H1 (cell line): ENCODE measurements at regions not wholly inside any gene's neighbourhood (a gene's known extent, or its start where the extent isn't known, plus 50 kb on each side); places are given as distances from the start of the nearest gene placed in this dataset.

Experiments used
- CTCF ChIA-PET: fragments of 300-600 bp; sonication (Branson Sonifier 250); formaldehyde crosslinking; loops from one replicate; lab custom pipeline; 2021; ENCODE audit not compliant: partially characterized antibody; lab: Charles Lee
- POLR2A ChIA-PET: fragments of 300-600 bp; sonication (Branson Sonifier 250); formaldehyde crosslinking; loops from one replicate; lab custom pipeline; 2021; ENCODE audit warnings: inconsistent platforms; ENCODE audit not compliant: partially characterized antibody; lab: Charles Lee
- DNase-seq, 2 experiments: peaks; one replicate each; pipeline versions ENCODE4 v3.0.0 to v3.0.0-alpha.2; 2010 to 2022; ENCODE audit warnings: low spot score in 2 of 2, low read depth in 1 of 2, mixed read lengths in 1 of 2
- FAIRE-seq: peaks from 2 replicates; lab custom pipeline; 2011; peaks lifted over from hg19 to GRCh38; lab: Jason Lieb, UNC
- H2AFZ ChIP-seq: 2 replicates; pipeline ENCODE4 v1.8.1; 2012; ENCODE audit warnings: low read length, inconsistent platforms
- H2AK5ac ChIP-seq: 2 replicates; pipeline ENCODE4 v1.6.1; 2013; ENCODE audit warnings: low read depth, low read length
- H2BK120ac ChIP-seq: replicated peaks from 2 replicates; pipeline ENCODE3; 2013; ENCODE audit warnings: low read depth, low read length, inconsistent platforms
- H2BK12ac ChIP-seq: 2 replicates; pipeline ENCODE4 v1.6.1; 2013; ENCODE audit warnings: low read depth, low read length
- H2BK15ac ChIP-seq: 2 replicates; pipeline ENCODE4 v1.6.1; 2013; ENCODE audit warnings: low read length
- H2BK20ac ChIP-seq: 2 replicates; pipeline ENCODE4 v1.6.1; 2013; ENCODE audit warnings: low read length
- H2BK5ac ChIP-seq: 2 replicates; pipeline ENCODE4 v1.6.1; 2013; ENCODE audit warnings: low read depth, low read length
- H3K14ac ChIP-seq: 2 replicates; pipeline ENCODE4 v1.6.1; 2013; ENCODE audit warnings: inconsistent platforms; ENCODE audit not compliant: insufficient read length
- H3K18ac ChIP-seq: 2 replicates; pipeline ENCODE4 v1.6.1; 2013; ENCODE audit warnings: low read length; ENCODE audit errors: extremely low read depth
- H3K23ac ChIP-seq: 2 replicates; pipeline ENCODE4 v1.6.1; 2013; ENCODE audit warnings: inconsistent platforms; ENCODE audit not compliant: insufficient read length
- H3K23me2 ChIP-seq: 2 replicates; pipeline ENCODE4 v1.6.1; 2013; ENCODE audit warnings: low read depth, low read length
- H3K27ac ChIP-seq: 2 replicates; pipeline ENCODE4 v1.6.1; 2011; ENCODE audit warnings: low read depth, low read length, inconsistent platforms
- H3K27me3 ChIP-seq, 4 experiments: replicated peaks in 1 of 4; 1 replicate in 1 of 4; 2 replicates in 3 of 4; pipeline versions ENCODE4 v1.6.1 to v1.8.1; 2011 to 2013; ENCODE audit warnings: low read length in 3 of 4, mild to moderate bottlenecking in 3 of 4, inconsistent platforms in 2 of 4, mixed read lengths in 2 of 4, moderate library complexity in 1 of 4; ENCODE audit not compliant: control insufficient read depth in 3 of 4, insufficient read depth in 3 of 4; ENCODE audit errors: extremely low read depth in 1 of 4
- H3K36me3 ChIP-seq, 4 experiments: 2 replicates each; pipeline versions ENCODE4 v1.6.1 to v1.8.1; 2011 to 2013; ENCODE audit warnings: mild to moderate bottlenecking in 4 of 4, low read length in 3 of 4, moderate library complexity in 2 of 4, control low read depth in 1 of 4, inconsistent platforms in 1 of 4; ENCODE audit not compliant: insufficient read depth in 4 of 4, control insufficient read depth in 2 of 4
- H3K4ac ChIP-seq: replicated peaks from 2 replicates; pipeline ENCODE3; 2013; ENCODE audit warnings: low read length, low read depth, mixed read lengths, inconsistent platforms; ENCODE audit not compliant: insufficient read length
- H3K4me1 ChIP-seq, 4 experiments: replicated peaks in 1 of 4; 1 replicate in 1 of 4; 2 replicates in 3 of 4; pipeline versions ENCODE4 v1.6.1 to v1.8.1; 2011 to 2013; ENCODE audit warnings: low read length in 3 of 4, inconsistent platforms in 2 of 4, mixed read lengths in 1 of 4; ENCODE audit not compliant: insufficient read depth in 4 of 4, control insufficient read depth in 3 of 4
- H3K4me2 ChIP-seq, 2 experiments: 2 replicates each; pipeline versions ENCODE4 v1.6.1 to v1.8.1; 2011 to 2013; ENCODE audit warnings: low read depth in 2 of 2, low read length in 2 of 2, control low read depth in 1 of 2, inconsistent platforms in 1 of 2, mild to moderate bottlenecking in 1 of 2; ENCODE audit not compliant: insufficient read depth in 1 of 2
- H3K4me3 ChIP-seq, 4 experiments: fragments of 200-600, 300-600 bp in 1 of 4; sonication (generic), shearing (Covaris generic), sonication (Bioruptor Twin) in 1 of 4; 2 replicates each; pipeline versions ENCODE4 v1.5.1 to v1.8.1; 2011 to 2016; ENCODE audit warnings: low read length in 4 of 4, low read depth in 3 of 4, control low read depth in 2 of 4, inconsistent platforms in 2 of 4, mild to moderate bottlenecking in 2 of 4, mixed read lengths in 1 of 4, moderate library complexity in 1 of 4; ENCODE audit not compliant: insufficient read depth in 2 of 4; ENCODE audit errors: extremely low read depth in 1 of 4
- H3K56ac ChIP-seq: replicated peaks from 2 replicates; pipeline ENCODE3; 2013; ENCODE audit warnings: low read depth, mild to moderate bottlenecking, mixed read lengths, low read length, inconsistent platforms; ENCODE audit not compliant: insufficient read length
- H3K79me1 ChIP-seq: 2 replicates; pipeline ENCODE4 v1.6.1; 2013; ENCODE audit warnings: low read depth, low read length, control low read depth
- H3K79me2 ChIP-seq, 2 experiments: 2 replicates each; pipeline versions ENCODE4 v1.6.1 to v1.8.1; 2012 to 2013; ENCODE audit warnings: low read length in 2 of 2, mild to moderate bottlenecking in 2 of 2, inconsistent platforms in 1 of 2; ENCODE audit not compliant: insufficient read depth in 2 of 2, control insufficient read depth in 1 of 2
- H3K9ac ChIP-seq, 4 experiments: replicated peaks in 1 of 4; 1 replicate in 1 of 4; 2 replicates in 3 of 4; pipeline versions ENCODE4 v1.6.1 to v1.8.1; 2011 to 2013; ENCODE audit warnings: low read depth in 3 of 4, low read length in 3 of 4, control low read depth in 2 of 4, mild to moderate bottlenecking in 2 of 4, moderate library complexity in 2 of 4, inconsistent platforms in 1 of 4; ENCODE audit errors: extremely low read depth in 1 of 4
- H3K9me3 ChIP-seq, 2 experiments: 2 replicates each; pipeline versions ENCODE4 v1.6.1 to v1.8.1; 2012 to 2013; ENCODE audit warnings: mild to moderate bottlenecking in 2 of 2, moderate library complexity in 2 of 2, control low read depth in 1 of 2, inconsistent platforms in 1 of 2, low read depth in 1 of 2, low read length in 1 of 2, mixed read lengths in 1 of 2; ENCODE audit not compliant: insufficient read depth in 2 of 2
- H4K20me1 ChIP-seq, 2 experiments: replicated peaks in 1 of 2; 2 replicates each; pipeline versions ENCODE3 to v1.8.1; 2011 to 2013; ENCODE audit warnings: inconsistent platforms in 2 of 2, low read length in 2 of 2, mild to moderate bottlenecking in 1 of 2; ENCODE audit not compliant: insufficient read depth in 2 of 2, control insufficient read depth in 1 of 2
- H4K5ac ChIP-seq: 2 replicates; pipeline ENCODE4 v1.6.1; 2013; ENCODE audit warnings: low read length, low read depth, mixed read lengths, inconsistent platforms; ENCODE audit not compliant: insufficient read length
- H4K8ac ChIP-seq: 2 replicates; pipeline ENCODE4 v1.8.0; 2013; ENCODE audit warnings: mild to moderate bottlenecking, moderate library complexity, low read length, inconsistent platforms; ENCODE audit not compliant: insufficient read depth; ENCODE audit errors: extremely low read depth
- H4K91ac ChIP-seq: replicated peaks from 2 replicates; pipeline ENCODE3; 2013; ENCODE audit warnings: low read length, mixed read lengths, inconsistent platforms; ENCODE audit not compliant: insufficient read length
- BCL11A ChIP-seq, 2 experiments: IDR thresholded peaks; one replicate each; pipeline ENCODE4 v1.6.1; 2011; ENCODE audit warnings: low read depth in 2 of 2, low read length in 2 of 2, mild to moderate bottlenecking in 2 of 2
- CTBP2 ChIP-seq: IDR thresholded peaks from 2 replicates; pipeline ENCODE4 v1.7.0; 2011; ENCODE audit warnings: borderline replicate concordance, mild to moderate bottlenecking, moderate library complexity, mixed read lengths, low read length; ENCODE audit not compliant: insufficient read depth, insufficient read length
- JUND ChIP-seq: IDR thresholded peaks from 2 replicates; pipeline ENCODE4 v1.6.1; 2011; ENCODE audit warnings: mild to moderate bottlenecking, improper control_type of control experiment, low read length
- KDM4A ChIP-seq: IDR thresholded peaks from one replicate; pipeline ENCODE4 v1.7.1; 2012; ENCODE audit warnings: low read depth, mild to moderate bottlenecking, moderate library complexity, low read length, inconsistent platforms; ENCODE audit not compliant: severe bottlenecking
- RAD21 ChIP-seq, 2 experiments: IDR thresholded peaks in 1 of 2; conservative IDR thresholded peaks in 1 of 2; 2 replicates each; pipeline ENCODE4 v1.6.1; 2011; ENCODE audit warnings: low read depth in 2 of 2, low read length in 2 of 2, improper control_type of control experiment in 1 of 2, inconsistent platforms in 1 of 2, mild to moderate bottlenecking in 1 of 2, moderate library complexity in 1 of 2
- RNF2 ChIP-seq: fragments of 200-900, 300-1000 bp; sonication (generic); IDR thresholded peaks from 2 replicates; pipeline ENCODE4 v1.7.1; 2016; ENCODE audit warnings: borderline replicate concordance, low read depth, mild to moderate bottlenecking, antibody characterized with exemption, low read length; ENCODE audit not compliant: poor library complexity, severe bottlenecking; ENCODE audit errors: missing control alignments
- RXRA ChIP-seq: IDR thresholded peaks from 2 replicates; pipeline ENCODE4 v1.6.1; 2011; ENCODE audit warnings: low read depth, mild to moderate bottlenecking, low read length, moderate library complexity; ENCODE audit not compliant: insufficient read depth
- SIX5 ChIP-seq: IDR thresholded peaks from 2 replicates; pipeline ENCODE4 v1.6.1; 2011; ENCODE audit warnings: mild to moderate bottlenecking, low read depth, low read length
- TBP ChIP-seq: IDR thresholded peaks from 2 replicates; pipeline ENCODE4 v1.6.1; 2011; ENCODE audit warnings: low read depth, low read length, improper control_type of control experiment
- TCF12 ChIP-seq: IDR thresholded peaks from 2 replicates; pipeline ENCODE4 v1.6.1; 2011; ENCODE audit warnings: low read depth, mild to moderate bottlenecking, low read length
- WGBS, 2 experiments: shearing (Covaris generic) in 1 of 2; methylation state at CpG; one replicate each; pipeline versions ENCODE4 v1.1.6 to v1.1.7; 2013 to 2015; ENCODE audit warnings: low lambda C conversion rate in 2 of 2, mixed read lengths in 2 of 2, inconsistent platforms in 1 of 2, low coverage in 1 of 2, missing lambda C conversion rate in 1 of 2; ENCODE audit not compliant: insufficient replicate concordance in 2 of 2, insufficient coverage in 1 of 2, insufficient read length in 1 of 2; ENCODE audit errors: extremely low coverage in 1 of 2, missing lambda C conversion rate in 1 of 2; 5-methylcytosine and 5-hydroxymethylcytosine counted together

DNA sequence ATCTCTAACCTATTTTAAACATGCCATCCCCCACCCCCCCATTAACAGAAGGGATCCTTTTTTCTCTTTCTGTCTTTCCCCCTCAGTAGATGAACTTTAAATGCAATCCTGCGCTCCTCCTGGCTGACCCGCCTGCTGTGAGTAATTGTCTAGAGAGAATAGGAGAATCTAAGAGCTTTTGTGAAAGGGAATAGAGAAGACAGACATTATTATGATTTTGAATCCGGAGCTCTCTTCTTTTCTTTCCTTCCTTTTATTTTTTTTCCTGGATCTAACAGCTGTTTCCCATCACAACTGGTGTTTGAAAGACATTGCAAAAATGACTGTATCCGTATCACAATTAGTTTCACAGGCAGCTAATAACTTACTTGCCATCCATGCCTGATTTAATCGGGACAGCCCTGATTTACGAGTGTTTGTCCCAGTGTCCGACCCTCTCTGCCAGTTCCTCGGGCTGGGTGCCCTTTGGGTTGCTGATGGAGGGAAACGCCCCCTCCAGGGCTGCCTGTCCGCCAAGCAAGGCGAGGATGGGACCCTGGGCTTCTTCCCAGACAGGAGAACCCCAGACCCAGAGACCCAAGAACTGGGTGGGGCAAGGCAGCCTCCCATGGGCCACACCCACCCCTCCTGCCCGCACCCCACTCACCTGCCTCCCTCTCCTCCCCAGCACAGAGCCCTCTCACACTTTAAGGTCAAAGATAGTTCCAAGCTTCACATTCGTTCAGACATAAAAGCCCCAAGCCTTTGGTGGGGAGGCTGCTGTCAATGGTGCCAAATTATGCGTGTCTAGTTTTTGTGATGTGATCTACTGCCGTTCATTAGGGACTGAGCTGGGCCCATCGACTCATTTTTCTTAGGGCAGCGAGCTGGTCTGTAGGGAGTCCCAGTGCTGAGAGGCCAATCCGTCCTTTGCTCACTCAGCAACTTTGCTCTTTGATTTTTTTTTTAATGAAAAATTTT, 231.7 kb downstream of the ZNF516 start:
- peak overlapping the region in 1 of 4 experiments; percentile 10; a peak in 1 of 8 replicates for H3K4me3 ChIP-seq
- no peak overlapping the region for H2BK5ac ChIP-seq
- DNase-seq (no peak), FAIRE-seq (no peak)
- no peak overlapping the region for H2AK5ac ChIP-seq
- no peaks in the 10 kb centered on the region for H3K79me2 ChIP-seq
- H3K36me3 ChIP-seq = no peaks in the 10 kb centered on the region
- H2BK120ac ChIP-seq = no peak overlapping the region
- no peaks in the 10 kb centered on the region for H3K9me3 ChIP-seq
- CTCF ChIA-PET = interaction anchor here (0.7 to 3.2 kb wide), 5 partner anchors 10 to 371 kb away, joined by 3 to 16 read pairs (median 4); no protein-coding TSS in a partner anchor
- H3K14ac ChIP-seq = no peak overlapping the region
- no peaks in the 10 kb centered on the region for H3K23me2 ChIP-seq
- no peak overlapping the region for H2BK20ac ChIP-seq
- peaks cover 0 to 3% (median 0%) of the 10 kb centered on the region in 4 experiments; a peak in 1 of 7 replicates for H3K27me3 ChIP-seq
- no peaks in the 10 kb centered on the region for H4K20me1 ChIP-seq
- no peak overlapping the region for H3K4ac ChIP-seq
- H3K27ac ChIP-seq = no peak overlapping the region
- WGBS, 2 experiments = 72% methylated on average over 12 of the region's 18 CpGs; no CpG with 5 or more reads in 1 of the 2 experiments
- POLR2A ChIA-PET = interaction anchor here (0.6 kb wide), 2 partner anchors 428 to 1334 kb away, joined by 3 read pairs; no protein-coding TSS in a partner anchor
- H3K79me1 ChIP-seq = no peaks in the 10 kb centered on the region
- no peak overlapping the region for H4K5ac ChIP-seq
- no peak overlapping the region for H3K23ac ChIP-seq
- no peak overlapping the region for H4K8ac ChIP-seq
- H3K4me1 ChIP-seq = peaks cover 0 to 21% (median 13%) of the 10 kb centered on the region in 4 experiments; a peak in 6 of 7 replicates
- H3K56ac ChIP-seq = no peak overlapping the region
- no peak overlapping the region for H2AFZ ChIP-seq
- H3K4me2 ChIP-seq = peak overlapping the region; percentile 27 to 30
- H3K9ac ChIP-seq = no peak overlapping the region
- no peak overlapping the region for H3K18ac ChIP-seq
- no peak overlapping the region for H4K91ac ChIP-seq
- H2BK15ac ChIP-seq = no peak overlapping the region
- H2BK12ac ChIP-seq = no peak overlapping the region
- no peak for TF ChIP-seq SIX5
- TF ChIP-seq JUND = no peak
- no peak for TF ChIP-seq KDM4A
- TF ChIP-seq CTBP2 = no peak
- no peak for TF ChIP-seq TBP
- no peak for TF ChIP-seq BCL11A (IDR thresholded peaks at IDR 0.05; ENCODE audit: low read depth in 2 of 2, low read length in 2 of 2)
- no peak for TF ChIP-seq TCF12
- no peak for TF ChIP-seq RNF2
- TF ChIP-seq RXRA = no peak
- no peak for TF ChIP-seq RAD21 (IDR thresholded peaks at IDR 0.05 in 1 of 2, conservative IDR thresholded peaks at IDR 0.05 in 1 of 2; ENCODE audit: low read depth in 2 of 2, low read length in 2 of 2)
